ENCODE measurements at regions not wholly inside any gene's neighbourhood (a gene's known extent, or its start where the extent isn't known, plus 50 kb on each side); places are given as distances from the start of the nearest gene placed in this dataset. TPM values are rescaled to one million over a fixed set of nuclear protein-coding genes. Genes with fewer than 3 reads are reported as not detected.

GRCh38 chr6:19781269-19781668, 55.9 kb upstream of the ID4 start:
- H3K9me3 Mint-ChIP-seq (ENCODE audit: low read depth) = peaks cover 7% of the 10 kb centered on the region
- no peaks in the 10 kb centered on the region for H3K36me3 Mint-ChIP-seq (ENCODE audit: low read depth)
- no peak for DNase-seq (ENCODE audit: low spot score)
- TF ChIP-seq CTCF (IDR thresholded peaks at IDR 0.05) = no peak
- no peak overlapping the region for H3K4me3 Mint-ChIP-seq (ENCODE audit: unreplicated experiment)
- H3K27me3 Mint-ChIP-seq (ENCODE audit: low read depth) = no peaks in the 10 kb centered on the region
- H3K4me1 Mint-ChIP-seq (ENCODE audit: low read depth) = peaks cover 13% of the 10 kb centered on the region
- no peak overlapping the region for H3K27ac Mint-ChIP-seq (ENCODE audit: unreplicated experiment)

GRCh38 chr6:19782588-19782987, 54.6 kb upstream of the ID4 start:
- peaks cover 13% of the 10 kb centered on the region for H3K4me1 Mint-ChIP-seq (ENCODE audit: low read depth)
- no peak for TF ChIP-seq CTCF (IDR thresholded peaks at IDR 0.05)
- no peak overlapping the region for H3K4me3 Mint-ChIP-seq (ENCODE audit: unreplicated experiment)
- H3K36me3 Mint-ChIP-seq (ENCODE audit: low read depth) = no peaks in the 10 kb centered on the region
- no peak for DNase-seq (ENCODE audit: low spot score)
- H3K9me3 Mint-ChIP-seq (ENCODE audit: low read depth) = peaks cover 7% of the 10 kb centered on the region
- H3K27me3 Mint-ChIP-seq (ENCODE audit: low read depth) = no peaks in the 10 kb centered on the region
- H3K27ac Mint-ChIP-seq (ENCODE audit: unreplicated experiment) = no peak overlapping the region

Small RNA genes in the stretch of these regions (microRNA-seq; reads per million reads assigned to microRNA genes)
- not detected for gene MIR548A1 (ENCODE audit: borderline number of aligned reads)
